ENCODE measurements at regions not wholly inside any gene's neighbourhood (a gene's known extent, or its start where the extent isn't known, plus 50 kb on each side); places are given as distances from the start of the nearest gene placed in this dataset.
A peak's percentile ranks its signal among the peaks of the same experiment; 100 is the strongest.
"Not testable (repeated sequence)": the region's sequence is repeated elsewhere in the genome, so short reads cannot be mapped to it uniquely, and the experiment has no call there.

DNA sequence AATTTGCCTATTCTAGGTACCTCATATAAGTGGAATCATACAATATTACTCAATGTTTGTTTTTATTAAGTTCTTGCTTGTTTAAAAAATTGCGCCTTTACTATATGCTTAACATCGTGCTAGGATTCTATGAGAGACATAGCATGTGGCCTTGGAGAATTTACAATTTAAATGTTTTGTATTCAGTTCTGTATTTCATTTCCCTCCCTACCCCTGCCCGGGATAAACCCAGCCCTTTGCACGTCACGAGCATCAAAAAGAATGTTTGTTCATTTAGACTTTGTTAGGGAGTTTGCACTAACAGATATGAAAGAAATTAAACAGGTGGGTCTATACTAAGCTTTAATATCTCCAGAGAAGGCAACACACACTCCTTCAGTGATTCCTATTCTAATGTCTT lies 75.7 kb downstream of the C18orf54 start:
- no peak for DNase-seq

DNA sequence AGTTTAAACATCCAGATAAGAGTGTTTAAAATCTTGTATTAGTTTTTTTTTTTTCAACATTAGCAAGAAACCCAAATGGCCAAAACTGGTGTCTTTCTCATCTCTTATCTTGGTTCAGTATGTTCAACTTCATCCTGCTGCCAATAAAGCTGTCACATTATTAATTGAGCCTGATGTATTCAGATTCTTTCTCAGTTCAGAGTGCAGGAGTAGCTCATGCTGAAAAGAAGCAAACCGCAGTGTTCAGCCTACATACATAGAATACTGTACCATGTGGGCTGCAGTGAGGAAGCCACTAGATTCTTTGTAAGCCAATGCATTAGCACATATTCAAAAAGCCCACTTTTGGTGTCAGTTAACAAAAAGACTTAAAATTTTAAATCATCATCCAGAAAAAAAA lies 76.2 kb downstream of the C18orf54 start:
- no peak for DNase-seq

DNA sequence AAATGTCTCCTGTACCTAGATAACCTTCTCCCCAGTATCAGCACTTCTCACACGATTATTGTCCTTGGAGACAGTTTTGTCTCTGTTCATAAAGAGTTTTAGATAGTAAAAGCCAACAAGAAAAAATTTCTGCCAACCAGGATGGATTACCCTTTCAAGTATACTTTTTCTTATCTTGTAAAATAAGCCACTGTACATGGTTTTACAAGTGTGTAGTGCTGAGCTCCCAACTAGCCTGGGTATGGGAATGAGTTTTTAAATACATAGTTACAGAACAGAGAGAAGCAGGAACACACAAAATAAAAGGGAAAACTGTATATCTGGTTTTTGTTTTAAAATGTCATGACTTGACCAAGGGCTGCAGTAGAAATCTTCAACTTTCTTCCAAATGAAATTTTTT lies 76.7 kb downstream of the C18orf54 start:
- no peak for DNase-seq

DNA sequence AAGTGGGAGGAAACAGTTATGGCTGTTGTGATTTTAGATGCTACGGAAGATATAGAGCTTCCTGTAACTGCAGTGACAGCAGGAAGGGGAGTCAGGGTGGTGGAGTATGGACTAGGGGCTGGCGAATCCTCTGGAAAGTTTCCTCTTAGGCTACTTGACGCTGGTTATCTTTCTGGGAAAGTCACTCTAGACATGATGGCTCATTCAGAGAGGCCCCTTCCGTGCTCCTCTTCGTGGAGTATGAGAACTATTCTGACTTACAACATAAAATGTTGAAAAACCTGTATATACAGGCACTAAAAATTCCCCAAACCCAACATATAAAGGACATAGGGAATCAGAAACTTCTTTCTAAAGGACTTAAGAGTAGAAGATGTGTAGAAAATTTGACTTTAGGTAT lies 78.8 kb downstream of the C18orf54 start:
- DNase-seq, result no peak

DNA sequence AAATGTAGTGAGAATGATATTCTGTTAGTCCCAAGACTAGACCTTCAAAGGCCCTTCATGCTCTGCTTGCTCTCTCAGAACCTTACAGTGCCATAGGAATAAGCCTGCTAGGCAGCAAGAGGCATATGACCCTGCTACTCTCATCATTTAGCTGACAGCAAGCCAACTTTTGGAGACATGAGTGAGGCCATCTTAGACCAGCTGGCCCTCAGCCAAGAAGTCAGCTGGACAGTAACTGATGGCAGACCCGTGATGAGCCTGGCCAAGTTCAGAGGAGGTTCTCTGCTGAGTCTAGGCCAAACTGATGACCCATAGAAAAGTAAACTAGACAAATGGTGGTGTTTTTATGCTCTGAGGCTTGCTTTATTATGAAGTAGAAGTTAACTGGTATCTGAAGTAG lies 82.6 kb downstream of the C18orf54 start:
- no peak for DNase-seq

DNA sequence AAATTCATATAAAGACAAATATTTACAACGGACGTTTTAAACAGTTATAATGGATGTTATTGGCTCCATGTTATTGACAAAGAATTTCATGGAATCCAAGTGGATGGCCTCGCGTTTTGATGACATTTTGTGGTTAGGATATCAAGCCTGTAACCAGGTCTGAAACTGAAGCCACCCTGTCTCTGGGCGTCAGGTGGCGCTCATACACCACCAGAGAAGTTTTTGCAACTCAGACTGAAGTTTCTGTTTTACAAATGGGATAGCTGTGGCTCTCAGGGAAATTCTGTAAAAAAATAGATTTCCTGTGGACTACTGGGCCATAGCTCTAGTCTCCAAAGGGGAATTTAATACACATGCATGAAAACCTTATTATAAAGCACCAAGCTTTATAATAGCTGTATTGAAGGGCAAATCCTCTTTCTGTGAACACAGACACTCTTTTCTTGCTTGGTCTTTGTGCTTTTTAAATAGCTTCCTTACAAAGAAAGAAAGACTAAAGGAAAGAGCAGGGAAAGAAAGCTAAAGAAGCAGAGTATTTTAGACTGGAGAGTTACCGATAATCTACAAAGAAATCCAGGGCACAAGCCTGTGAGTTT lies 86.7 kb downstream of the C18orf54 start:
- peak; percentile 15 for DNase-seq

DNA sequence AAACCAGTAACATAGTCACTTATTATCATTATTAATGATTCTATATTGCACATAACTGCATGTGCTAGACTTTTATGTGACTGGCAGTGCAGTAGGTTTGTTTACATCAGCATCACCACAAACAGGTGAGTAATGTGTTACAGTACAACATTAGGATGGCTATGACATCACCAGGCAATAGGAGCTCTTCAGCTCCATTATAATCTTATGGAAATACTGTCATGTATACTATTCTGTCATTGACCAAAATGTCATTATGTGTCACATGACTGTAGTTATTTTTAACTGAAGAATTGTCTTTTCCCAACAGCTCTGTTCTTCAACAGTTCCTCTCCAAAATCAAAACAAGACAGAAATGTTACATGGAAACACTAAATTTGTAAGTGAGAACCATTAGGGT lies 96.3 kb downstream of the C18orf54 start:
- no peak for DNase-seq

DNA sequence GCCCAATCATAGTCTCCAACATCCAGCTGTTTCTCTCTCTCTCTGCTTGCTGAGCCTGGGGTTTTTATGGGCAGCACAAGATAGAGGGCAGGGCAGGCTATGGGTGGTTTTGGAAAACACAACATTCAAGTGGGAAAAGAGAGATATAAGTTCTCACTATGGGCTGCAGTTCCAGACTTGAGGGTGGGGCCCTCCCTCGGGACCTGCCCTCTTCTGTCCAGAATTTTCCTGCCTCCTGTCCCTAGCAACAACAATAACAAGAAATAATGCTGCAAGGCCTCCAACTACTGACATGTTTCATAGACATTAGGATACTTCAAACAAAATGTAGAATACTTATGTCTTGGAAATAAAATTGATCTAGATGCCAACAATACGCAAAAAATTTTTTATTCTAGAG lies 107.8 kb downstream of the C18orf54 start:
- DNase-seq, result no peak

DNA sequence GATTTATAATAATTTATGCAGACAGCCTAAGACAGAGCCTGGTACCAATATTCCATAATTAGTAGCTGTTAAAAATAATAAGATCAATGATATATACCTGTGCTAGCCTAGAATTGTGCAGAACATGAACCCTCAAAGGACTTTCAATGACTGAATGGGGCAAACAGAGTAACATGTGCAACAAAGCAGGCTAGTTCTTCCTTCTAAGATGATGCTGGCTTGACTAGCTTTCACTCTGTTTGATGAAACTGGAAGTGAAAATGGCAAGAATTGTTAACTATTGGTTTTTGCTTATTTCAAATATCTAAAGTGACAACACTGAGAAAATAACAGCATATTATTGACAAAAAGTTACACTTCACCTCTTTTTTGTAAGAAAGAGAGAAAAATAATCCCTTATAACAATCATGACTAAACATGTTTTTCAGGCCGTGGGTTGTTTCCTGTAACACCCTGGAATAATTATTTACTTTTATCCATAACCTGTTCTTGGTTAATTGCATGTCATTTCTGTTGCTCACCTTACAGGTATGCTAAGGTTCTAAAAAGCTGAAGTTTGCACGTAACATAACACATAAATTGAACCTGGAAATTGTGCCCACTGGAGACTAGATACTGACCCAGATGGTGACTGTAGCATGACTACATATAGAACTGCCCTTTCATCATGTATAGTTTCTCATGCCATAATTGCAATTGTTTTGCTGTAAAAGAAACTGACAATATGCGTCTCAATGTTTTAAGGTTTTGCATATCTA lies 108.7 kb downstream of the C18orf54 start:
- DNase-seq, result no peak

DNA sequence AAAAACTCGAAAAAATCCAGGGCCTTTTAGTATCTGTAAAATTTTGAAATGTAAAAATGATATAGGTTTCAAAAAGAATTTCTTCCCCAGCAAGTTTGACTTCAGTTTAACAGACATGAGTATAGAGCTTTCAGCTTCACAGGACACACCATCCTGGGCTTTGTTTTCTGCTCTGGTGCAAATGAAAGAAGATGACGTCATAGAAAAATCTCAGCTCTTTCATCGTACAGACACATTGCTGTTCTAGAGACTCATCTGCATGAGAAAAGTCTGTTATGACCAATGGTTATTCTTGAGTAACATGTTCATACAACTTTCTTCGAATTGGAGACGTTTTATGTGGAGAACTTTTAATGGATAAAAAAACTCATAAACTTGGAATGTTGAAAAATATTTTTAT lies 111.7 kb upstream of the DYNAP start:
- no peak for DNase-seq

DNA sequence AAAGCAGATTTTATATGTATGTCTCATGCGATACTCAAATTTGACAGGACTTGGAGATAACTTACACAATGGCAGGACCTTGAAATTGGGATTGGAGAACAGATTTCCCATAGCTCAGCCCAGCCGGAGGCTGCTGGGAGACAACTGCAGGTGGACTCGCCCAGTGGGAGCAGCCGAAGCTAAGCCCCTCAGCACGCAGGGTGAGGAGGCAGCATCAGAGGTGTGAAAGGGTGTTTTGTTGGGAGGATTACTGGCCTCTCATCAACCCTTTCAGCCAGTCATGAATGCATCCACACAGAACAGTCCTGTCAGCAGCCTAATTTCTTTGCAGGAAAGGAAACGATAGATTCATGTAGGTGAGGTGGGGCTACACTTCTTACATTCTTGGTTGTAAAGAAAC lies 110.4 kb upstream of the DYNAP start:
- DNase-seq, result no peak

DNA sequence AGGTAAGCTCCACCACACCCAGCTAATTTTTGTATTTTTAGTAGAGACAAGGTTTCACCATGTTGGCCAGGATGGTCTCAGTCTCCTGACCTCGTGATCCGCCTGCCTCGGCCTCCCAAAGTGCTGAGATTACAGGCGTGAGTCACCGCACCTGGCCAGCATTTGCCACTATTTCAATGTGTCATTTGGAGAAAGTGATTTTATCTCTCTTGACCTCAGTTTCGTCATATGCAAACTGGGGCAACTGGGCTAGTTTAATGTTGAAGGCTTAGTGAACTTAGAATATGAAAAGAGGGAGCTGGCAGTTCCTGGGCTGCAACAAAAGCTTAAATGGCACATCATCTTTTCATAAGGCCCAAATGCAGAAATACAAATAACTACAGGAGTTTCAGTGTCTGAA lies 88.6 kb upstream of the DYNAP start:
- not testable (repeated sequence) for DNase-seq

DNA sequence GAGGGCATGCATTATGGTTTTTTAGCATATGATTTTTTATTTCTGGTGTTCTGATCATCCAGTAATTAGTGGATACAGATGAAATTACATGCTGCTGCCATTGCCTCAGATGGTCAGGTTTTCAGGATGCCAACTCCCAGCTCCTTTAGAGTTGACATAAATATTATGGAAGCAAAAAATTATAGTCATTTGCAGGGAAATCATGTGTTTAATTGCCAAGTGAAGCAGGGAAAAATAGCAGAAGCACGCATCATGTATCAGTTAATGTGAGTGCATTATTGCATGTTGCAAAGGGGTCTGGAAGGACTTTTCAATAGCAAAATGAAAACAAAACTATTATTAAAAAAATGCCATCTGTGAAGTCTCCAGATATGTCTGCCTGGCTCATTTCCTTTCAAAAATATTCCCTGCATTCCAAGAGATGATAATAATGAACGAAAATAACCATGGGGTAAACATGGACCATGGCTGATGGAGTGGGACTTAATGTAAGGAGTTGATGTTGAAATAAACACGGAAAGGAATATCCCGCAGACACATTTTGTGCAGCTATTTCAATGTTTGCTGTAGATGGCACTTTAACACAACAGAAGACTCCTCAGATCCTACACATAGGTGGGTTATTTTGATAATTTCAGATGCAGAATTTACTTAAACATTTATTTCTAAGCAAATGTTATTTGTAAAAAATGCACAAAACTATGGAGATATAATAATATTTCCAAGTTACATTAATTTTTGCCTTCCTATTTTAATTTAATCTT lies 87.7 kb upstream of the DYNAP start:
- DNase-seq, result no peak

DNA sequence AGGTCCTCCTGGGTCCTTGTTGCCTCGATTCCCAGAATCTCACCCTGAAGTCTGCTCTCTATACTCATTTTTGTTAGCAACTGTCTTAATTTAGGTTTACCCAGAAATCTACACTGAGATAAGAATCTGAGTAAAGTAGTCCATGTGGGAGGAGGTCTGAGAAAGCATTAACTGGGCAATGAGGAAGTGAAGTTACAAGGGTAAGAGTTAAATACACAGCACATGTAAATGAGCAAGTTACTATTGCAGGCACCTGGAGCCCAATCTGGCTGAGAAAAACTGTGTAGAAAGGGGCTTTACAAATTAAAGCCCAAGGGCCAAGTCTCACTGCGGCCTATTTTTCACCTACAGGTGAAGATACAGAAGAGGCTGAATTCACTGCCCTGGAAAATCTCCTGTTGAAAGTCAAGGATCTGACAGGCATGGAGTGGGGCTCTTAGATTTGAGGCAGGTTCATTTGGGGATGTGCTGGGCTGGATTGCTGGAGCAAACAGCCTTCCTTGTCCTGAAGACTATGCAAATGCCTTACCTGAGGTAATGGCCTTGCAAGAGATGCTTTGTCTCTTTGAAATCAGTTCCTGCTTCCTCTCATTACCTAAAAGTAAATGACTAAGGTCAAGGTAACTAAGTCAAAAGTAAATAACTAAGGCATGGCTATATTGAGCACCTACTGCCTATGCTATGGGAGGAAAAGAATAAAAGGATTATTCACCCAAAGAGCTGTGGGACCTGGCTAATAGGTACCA lies 84.4 kb upstream of the DYNAP start:
- DNase-seq, result no peak

DNA sequence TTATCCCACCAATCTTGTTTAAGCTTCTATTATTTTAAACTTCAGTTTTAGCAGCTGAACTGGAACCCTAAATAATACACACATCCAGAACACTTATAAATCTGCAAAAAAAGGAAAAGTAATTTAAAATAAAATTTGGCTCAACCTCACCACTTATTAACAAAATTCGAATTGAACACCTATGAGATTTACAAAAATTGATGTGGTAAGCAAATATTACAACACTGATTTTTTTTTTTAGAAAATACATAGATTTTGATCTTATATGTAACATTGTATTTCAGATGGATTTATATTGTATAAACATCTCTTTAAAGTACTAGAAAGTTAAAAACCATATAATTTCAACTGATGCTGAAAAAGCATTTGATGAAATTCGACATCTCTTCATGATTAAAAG lies 81.3 kb upstream of the DYNAP start:
- DNase-seq, result no peak

DNA sequence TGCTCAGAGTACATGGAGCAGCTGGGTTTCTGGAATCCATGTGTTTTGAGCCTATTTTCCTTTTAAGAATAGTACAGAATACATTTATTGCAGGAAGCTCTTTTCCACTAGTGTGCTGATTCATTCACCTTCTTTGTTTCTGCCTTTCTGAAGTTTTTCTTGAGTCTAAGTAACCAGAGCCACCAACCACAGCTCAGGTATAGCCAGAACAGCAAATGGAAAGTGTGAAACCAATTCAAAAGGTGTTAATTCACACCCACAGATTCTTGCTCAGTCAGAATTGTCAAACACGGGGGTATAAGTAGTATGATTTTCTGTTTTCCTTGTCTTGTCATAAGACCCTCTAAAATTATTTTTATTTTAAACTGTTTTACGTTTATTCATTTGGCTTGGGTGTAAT lies 75.9 kb upstream of the DYNAP start:
- DNase-seq, result no peak

DNA sequence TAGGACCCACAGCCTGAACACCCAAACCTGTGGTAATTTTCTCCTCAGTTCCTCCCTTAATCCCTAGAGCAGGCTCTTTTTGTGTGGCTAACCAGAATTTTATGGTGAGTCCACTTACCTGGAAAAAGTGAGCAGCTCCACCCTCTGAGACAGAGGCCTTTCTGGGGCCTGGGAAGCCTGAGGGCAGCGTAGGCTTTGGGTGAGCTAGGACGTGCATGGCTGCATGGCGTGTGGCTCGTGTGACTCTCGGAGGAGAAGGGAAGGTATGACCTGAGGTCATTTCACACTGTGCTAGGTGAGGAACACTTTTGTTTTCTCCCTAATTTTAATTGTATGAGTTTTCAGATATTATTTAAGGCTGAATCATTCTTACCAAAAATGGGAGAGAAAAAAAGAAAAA lies 73.5 kb upstream of the DYNAP start:
- DNase-seq, result no peak

DNA sequence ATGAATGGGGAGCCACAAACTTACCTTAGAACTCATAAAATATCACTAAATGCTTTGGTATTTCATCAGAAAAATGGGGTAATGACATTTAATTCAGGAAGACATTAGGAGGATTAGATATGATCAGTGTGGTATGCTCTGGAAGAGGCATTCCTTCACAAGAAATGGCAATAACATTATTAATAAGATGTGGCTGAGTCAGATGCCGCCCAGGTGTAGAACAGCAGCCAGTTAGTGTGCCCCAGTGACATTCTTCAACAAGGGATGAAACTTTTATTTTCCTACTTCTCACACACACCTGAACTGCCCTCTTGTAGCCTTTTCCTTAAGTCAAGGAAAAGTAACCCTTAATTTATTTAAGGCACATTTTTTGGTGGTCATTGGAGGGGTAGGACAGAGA lies 69.2 kb upstream of the DYNAP start:
- no peak for DNase-seq

DNA sequence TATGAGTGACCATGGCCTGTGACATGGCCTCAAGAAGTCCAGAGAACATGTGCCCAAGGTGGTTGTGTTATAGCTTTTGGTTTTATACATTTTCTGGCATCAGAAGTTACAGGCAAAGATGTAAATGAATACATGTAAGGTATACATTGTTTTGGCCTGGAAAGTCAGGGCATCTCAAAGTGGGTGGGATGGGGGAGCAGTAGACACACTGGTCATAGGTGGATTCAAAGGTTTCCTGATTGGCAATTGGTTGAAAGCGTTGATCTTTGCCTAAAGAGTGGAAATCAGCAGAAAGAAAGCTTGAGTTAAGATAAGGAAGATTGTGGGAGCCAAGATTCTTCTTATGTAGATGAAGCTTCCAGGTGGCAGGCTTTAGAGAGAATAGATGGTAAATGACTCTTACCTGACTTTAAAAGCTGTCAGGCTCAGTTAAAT lies 62.1 kb upstream of the DYNAP start:
- no peak for DNase-seq

DNA sequence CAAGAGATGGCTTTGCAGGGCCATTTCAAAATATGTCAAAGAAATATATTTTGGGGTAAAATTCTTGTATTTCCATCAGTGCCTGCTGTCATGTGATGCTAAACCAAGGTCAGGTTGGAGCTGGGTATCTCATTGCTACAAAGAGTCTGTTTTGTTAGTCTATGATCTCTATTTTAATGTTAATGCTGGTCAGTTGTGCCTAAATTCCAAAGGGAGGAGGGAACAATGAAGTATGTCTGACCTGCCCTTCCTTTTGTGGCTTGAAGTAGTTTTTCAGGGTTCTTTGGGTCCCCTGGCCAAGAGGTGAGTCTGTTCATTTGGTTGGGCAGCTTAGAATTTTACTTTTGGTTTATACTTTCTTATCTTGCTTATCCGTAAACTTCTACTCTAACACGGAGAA lies 61.6 kb upstream of the DYNAP start:
- DNase-seq, result no peak

DNA sequence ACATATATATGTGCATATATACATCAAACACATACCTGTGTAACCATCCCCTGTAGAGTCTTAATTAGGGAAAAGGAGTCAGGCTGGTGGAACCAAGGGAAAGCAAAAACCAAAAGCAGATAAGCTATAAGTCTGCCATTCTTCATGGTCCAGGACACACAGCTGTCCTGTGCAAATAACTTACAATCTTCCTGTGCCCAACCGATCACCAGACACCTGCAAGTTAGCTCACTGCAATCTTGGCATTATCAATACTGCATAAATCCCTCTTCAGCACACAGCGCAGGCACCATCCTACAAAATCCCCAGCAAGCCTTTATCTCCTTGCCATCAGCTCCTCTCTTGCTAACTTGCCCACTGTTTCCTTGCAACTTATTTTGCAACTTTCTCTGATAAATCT lies 60.8 kb upstream of the DYNAP start:
- no peak for DNase-seq

DNA sequence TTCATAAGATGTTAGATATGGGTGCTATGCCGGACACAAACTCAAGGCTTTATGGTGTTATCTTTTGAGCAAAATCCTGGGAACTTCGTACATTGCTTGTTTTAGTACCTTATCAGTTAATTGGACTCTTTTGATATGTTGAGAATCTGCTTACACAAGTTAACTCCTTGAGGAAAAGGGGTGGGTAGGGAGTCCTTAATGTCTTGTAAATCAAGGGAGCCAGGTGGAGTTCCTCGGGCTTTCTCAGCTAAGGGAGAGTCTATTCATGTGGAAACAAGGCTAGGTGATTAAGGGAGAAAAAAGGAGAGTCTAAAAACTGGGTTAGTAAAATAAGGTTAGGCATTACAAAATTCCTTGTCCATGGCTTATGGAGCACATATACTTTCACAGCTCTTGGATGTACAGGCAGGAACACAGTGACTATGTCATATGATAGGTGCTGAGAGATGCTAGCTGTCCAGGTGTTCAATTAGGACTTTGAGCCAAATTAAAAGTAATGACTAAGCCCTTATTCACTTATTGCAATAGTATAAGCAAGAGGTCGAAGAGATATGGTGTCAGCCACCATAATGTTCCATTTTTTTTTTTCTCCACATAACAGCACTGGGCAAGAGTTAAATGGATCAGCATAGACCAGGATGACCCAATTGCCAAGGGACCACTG lies 59.5 kb upstream of the DYNAP start:
- DNase-seq, result no peak

DNA sequence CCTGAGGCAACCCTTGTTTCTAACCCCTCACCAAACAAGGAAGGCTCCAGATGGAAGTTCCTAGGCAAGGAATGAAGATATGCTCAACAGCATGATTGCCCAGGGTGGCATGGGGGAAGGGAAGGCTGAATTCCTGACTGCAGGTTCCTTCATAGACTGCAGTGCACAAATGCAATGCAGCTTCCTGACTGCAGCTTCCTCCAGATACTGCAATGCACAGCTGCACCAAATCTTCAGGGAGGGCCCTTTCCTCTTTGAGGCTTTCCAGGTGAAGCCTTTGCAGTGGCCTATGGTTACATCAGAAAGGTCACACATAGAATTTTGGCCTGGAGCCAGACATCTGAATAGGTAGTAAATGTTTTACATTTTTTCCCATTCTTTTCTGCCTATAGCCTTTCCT lies 58.8 kb upstream of the DYNAP start:
- no peak for DNase-seq

All from CD4-positive, alpha-beta T cell treated with Interleukin-10 for 1 hour (primary cell).